ENCODE measurements at regions not wholly inside any gene's neighbourhood (a gene's known extent, or its start where the extent isn't known, plus 50 kb on each side); places are given as distances from the start of the nearest gene placed in this dataset.
"Not testable (repeated sequence)": the region's sequence is repeated elsewhere in the genome, so short reads cannot be mapped to it uniquely, and the experiment has no call there.

GRCh38 chr2:235223011-235223410 is 270.8 kb upstream of the AGAP1 start:
- DNase-seq, result no peak

GRCh38 chr2:235224410-235224809 is 269.4 kb upstream of the AGAP1 start:
- DNase-seq, result no peak

GRCh38 chr2:235225261-235225660 is 268.6 kb upstream of the AGAP1 start:
- no peak for DNase-seq

GRCh38 chr2:235227590-235227989 is 266.3 kb upstream of the AGAP1 start:
- no peak for DNase-seq

- DNase-seq, result not testable (repeated sequence)
Observed at GRCh38 chr2:235228422-235228821, 265.4 kb upstream of the AGAP1 start.

GRCh38 chr2:235229236-235229635 is 264.6 kb upstream of the AGAP1 start:
- DNase-seq, result no peak

GRCh38 chr2:235230821-235231601 is 262.8 kb upstream of the AGAP1 start:
- DNase-seq, result peak; percentile 9

- peak; percentile 71 for DNase-seq
Observed at GRCh38 chr2:235232449-235233433, 261.1 kb upstream of the AGAP1 start.

GRCh38 chr2:235234736-235235135 is 259.1 kb upstream of the AGAP1 start:
- DNase-seq, result no peak

GRCh38 chr2:235235977-235236767 is 257.7 kb upstream of the AGAP1 start:
- DNase-seq, result no peak

GRCh38 chr2:235238537-235238936 is 255.3 kb upstream of the AGAP1 start:
- peak; percentile 17 for DNase-seq

GRCh38 chr2:235240574-235240973 is 253.3 kb upstream of the AGAP1 start:
- no peak for DNase-seq

GRCh38 chr2:235244255-235245220 is 249.3 kb upstream of the AGAP1 start:
- DNase-seq, result no peak

- DNase-seq, result no peak
Observed at GRCh38 chr2:235247001-235247400, 246.8 kb upstream of the AGAP1 start.

- DNase-seq, result no peak
Observed at GRCh38 chr2:235255693-235256092, 238.2 kb upstream of the AGAP1 start.

- DNase-seq, result no peak
Observed at GRCh38 chr2:235257590-235257989, 236.3 kb upstream of the AGAP1 start.

GRCh38 chr2:235262750-235263149 is 231.1 kb upstream of the AGAP1 start:
- DNase-seq, result no peak

GRCh38 chr2:235263205-235264120 is 230.4 kb upstream of the AGAP1 start:
- DNase-seq, result peak; percentile 8

- DNase-seq, result no peak
Observed at GRCh38 chr2:235264121-235264493, 229.7 kb upstream of the AGAP1 start.

GRCh38 chr2:235264512-235264911 is 229.3 kb upstream of the AGAP1 start:
- no peak for DNase-seq

Data from NCI-H2171 (cell line).